ENCODE measurements at regions not wholly inside any gene's neighbourhood (a gene's known extent, or its start where the extent isn't known, plus 50 kb on each side); places are given as distances from the start of the nearest gene placed in this dataset.

DNA sequence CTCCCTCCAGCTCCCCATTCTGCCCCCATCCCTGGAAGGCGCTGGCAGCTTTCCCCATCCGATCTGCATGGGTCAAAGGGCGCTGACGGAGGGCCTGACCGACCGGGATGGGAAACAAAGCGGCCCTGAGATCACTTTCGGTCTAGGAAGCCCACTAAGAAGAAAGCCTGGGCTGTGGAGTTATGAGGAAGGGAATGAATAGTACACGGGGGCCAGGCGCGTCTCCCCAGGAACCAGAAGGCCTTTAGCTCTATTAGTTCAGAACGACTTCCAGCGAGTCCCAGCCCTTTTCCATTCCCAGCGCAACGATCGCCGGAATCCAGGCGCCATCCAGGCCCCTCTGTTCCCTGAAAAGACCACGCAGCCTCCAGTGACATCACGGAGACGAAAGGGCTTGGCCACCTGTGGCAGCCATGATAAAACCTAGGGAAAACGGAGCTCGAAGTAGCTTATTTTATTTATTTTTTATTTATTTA is 70.1 kb upstream of the CCDC180 start:
- TF ChIP-seq, protein P1, sequence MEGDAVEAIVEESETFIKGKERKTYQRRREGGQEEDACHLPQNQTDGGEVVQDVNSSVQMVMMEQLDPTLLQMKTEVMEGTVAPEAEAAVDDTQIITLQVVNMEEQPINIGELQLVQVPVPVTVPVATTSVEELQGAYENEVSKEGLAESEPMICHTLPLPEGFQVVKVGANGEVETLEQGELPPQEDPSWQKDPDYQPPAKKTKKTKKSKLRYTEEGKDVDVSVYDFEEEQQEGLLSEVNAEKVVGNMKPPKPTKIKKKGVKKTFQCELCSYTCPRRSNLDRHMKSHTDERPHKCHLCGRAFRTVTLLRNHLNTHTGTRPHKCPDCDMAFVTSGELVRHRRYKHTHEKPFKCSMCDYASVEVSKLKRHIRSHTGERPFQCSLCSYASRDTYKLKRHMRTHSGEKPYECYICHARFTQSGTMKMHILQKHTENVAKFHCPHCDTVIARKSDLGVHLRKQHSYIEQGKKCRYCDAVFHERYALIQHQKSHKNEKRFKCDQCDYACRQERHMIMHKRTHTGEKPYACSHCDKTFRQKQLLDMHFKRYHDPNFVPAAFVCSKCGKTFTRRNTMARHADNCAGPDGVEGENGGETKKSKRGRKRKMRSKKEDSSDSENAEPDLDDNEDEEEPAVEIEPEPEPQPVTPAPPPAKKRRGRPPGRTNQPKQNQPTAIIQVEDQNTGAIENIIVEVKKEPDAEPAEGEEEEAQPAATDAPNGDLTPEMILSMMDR (conservative IDR thresholded peaks at IDR 0.05; ENCODE audit: low read depth, low read length), result no peak
- TF ChIP-seq EZH2 (IDR thresholded peaks at IDR 0.05; ENCODE audit: low read length, unreplicated experiment) (no peak), EZH2phosphoT487 (IDR thresholded peaks at IDR 0.05; ENCODE audit: borderline replicate concordance, low read length) (no peak)
